ELR (cell line): ENCODE measurements at regions not wholly inside any gene's neighbourhood (a gene's known extent, or its start where the extent isn't known, plus 50 kb on each side); places are given as distances from the start of the nearest gene placed in this dataset.
"Not testable (repeated sequence)": the region's sequence is repeated elsewhere in the genome, so short reads cannot be mapped to it uniquely, and the experiment has no call there.

Experiments used
- DNase-seq: peaks from one replicate; pipeline ENCODE4 v3.0.0-alpha.2; 2015; ENCODE audit warnings: low read depth

DNA sequence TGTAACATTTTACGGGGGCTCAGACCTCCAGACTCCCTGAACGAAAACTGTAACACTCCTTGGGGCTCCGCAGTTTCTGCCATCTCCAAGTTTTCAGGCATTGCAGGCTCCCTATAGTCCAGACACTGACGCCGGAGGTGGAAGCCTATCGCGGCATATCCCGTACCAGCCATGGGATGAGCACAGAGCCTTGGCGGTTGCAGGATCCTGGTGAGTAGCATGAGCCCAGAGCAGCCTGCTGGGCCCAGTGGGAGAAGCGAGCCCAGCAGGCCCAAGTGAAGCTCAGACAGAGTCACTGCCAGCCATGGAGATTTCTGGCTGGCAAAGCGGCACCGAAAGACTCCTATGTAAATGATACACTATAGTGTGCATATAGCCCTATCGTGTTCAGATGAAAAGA is 446.8 kb downstream of the COL11A1 start:
- DNase-seq = no peak

DNA sequence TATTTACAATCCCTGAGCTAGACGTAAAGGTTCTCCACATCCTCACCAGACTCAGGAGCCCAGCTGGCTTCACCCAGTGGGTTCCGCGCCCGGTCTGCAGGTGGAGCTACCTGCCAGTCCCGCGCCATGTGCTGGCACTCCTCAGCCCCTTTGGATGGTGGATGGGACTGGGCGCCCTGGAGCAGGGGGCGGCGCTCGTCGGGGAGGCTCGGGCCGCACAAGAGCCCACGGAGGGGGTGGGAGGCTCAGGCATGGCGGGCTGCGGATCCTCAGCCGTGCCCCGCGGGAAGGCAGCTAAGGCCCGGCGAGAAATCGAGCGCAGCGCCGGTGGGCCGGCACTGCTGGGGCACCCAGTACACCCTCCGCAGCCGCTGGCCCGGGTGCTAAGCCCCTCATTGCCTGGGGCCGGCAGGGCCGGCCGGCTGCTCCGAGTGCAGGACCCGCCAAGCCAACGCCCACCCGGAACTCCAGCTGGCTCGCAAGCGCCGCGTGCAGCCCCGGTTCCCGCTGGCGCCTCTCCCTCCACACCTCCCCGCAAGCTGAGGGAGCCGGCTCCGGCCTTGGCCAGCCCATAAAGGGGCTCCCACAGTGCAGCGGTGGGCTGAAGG is 448.3 kb downstream of the COL11A1 start:
- DNase-seq = not testable (repeated sequence)

DNA sequence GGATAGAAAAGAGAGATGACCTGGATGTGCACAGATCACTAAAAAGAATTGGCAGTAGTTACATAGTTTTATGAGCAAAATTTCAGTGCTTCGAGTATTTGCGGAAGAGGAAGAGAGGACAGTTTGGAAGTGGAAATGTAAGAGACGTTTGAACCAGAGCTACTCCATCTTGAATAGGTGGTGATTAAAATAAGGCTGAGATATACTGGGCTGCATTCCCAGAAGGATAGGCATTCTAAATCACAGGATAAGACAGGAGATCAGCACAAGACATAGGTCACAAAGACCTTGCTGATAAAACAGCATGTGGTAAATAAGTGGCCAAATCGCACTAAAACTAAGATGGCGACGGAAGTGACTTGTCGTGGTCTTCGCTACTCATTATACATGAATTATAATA is 453.3 kb downstream of the COL11A1 start:
- DNase-seq = no peak

DNA sequence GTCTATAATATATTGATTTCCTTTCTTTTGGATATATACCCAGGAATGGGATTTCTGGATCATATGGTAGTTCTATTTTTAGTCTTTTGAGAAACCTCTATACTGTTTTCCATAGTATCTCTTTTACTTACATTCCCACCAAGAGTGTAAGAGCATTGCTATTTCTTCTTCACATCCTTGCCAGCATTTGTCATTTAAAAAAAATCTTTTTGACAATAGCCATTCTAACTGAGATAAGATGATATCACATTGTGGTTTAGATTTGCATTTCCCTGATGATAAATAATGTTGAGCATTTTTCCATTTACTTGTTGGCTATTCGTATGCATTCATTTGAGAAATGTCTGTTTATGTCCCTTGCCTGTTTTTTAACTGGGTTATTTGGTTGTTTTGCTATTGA is 467.4 kb downstream of the COL11A1 start:
- peak; percentile 26 for DNase-seq

DNA sequence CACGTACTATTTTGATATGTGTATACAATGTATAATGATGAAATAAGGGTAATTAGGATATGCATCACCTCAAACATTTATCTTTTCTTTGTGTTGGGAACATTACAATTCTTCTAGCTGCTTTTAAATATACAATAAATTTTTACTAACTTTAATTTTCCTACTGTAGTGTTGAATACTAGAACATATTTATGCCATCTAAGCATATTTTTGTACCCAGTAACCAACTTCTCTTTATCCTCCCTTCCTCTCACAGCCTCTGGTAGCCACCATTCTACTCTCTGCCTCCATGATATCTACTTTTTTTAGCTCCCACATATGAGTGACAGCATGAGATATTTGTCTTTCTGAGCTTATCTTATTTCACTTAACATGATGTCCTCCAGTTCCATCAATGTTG is 468.0 kb downstream of the COL11A1 start:
- no peak for DNase-seq

DNA sequence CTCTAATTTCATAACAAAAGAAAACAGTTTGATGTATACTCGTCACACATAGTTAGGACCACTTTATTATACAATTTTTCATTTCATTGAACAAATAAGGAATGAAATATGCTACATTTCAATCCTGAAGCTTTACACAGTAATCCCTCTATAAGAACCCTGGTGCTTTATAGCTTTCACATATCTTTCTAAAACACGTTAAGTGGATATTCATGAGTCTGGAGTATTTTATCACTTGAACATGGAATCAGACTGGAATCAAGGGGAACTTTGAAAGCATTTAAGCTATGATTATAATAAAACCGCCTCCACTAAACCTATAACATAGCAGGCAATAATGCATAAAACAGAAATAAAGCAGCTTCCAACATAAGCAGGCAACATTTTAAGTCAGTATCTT is 476.6 kb downstream of the COL11A1 start:
- DNase-seq = no peak

DNA sequence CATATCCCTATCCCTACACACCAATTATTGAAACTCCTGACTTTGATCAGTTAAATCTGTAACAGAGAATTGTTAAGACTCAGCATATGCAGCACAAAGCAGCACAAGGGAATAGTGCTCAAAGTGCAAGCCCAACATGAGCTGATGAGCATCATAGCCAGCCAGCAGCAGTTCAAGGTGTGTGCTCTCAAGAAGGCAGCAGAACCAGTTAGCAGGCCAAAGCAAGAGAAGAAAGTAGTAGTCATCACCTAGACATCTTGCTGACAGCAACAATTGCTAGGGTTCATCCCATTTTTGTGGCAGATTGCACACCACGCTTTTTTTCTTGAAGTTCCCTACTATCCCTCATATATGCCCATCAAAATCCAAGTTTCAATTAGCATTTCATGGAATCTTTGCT is 478.3 kb downstream of the COL11A1 start:
- no peak for DNase-seq

DNA sequence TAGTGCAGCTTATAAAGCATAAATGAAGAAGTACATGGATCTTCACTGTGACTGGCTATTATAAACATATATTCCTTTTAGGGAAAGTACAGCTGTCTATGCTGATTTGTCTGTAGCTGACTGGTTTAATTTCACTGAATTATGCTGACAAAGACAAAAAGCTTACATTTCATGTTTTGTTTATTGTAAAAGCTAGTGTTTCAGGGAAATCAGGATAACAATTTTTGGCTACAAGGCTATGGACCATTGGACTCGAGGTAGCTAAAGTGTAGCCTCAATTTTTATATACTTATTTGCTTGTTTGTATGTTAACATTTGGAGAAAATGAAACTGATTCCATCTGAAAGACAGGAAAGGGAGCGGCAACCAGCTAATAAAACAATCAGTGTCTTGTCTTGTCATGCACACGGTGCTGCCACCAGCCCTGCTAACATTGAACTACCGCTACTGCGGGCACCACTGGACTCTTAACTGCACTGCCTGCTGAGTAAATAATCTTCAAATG is 480.2 kb downstream of the COL11A1 start:
- peak; percentile 5 for DNase-seq

DNA sequence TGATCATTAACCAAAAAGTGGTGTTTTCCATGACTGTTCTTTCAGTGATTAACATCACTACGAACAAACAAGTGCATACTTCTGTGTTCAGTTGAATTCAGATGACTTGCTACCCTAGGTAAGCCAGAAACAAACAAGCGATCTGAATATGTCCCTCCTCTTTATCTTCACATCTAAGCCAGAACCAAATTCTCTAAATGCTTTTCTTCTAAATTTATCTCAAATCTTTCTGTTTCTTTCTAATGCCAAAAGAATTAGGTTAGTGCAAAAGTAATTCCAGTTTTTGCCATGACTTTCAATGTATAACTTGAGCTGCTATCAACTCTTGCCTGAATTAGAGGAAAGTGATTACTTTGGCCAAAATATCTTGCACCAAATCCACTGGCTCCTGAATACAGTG is 481.2 kb downstream of the COL11A1 start:
- no peak for DNase-seq

DNA sequence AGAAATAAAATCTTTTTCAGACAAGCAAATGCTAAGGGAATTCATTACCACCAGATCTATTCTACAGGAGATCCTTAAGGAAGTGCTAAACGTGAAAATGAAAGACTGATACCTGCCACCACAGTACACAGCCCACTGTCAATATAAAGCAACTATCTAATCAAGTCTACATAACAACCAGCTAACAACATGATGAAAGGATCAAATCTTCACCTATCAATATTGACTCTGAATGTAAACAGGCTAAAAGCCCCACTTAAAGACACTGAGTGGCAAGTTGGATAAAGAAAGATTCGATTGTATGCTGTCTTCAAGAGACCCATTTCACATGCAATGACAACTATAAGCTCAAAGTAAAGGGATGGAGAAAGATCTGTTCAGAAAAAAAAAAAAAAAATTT is 492.4 kb downstream of the COL11A1 start:
- DNase-seq = no peak

DNA sequence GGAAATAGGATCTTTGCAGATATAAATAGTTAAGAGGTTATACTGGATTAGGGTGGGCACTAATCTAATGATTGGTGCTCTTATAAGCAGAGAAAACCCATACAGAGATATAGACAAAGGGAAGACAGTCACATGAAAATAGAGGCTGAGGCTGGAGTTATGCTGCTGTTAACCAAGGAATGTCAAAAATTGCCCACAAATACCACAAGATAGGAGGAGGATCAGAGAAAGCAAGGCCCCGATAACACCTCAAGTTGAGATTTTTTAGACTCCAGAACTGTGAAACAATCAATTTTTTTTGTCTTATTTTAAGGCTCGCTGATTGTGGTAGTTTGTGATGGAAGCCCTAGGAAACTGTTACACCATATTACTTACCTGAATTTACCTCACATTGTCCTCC is 513.2 kb downstream of the COL11A1 start:
- DNase-seq = no peak

DNA sequence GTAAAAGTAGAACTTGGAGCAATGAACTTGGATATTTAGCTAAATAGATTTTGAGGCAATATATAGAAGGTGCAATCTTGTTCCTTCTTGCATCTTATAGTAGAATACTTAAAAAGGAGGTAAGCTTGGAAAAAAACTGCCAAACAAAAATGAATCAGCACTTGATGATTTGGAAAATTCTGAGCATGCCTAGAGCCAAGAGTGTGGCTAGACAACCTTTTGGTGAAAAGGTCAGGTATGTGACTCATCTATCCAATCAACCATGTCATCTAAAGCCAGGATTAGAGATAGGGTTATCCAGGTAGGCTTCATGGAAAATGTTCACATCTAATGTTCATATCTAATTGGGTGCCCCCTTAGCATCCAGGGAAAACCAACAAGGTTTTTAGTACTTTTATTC is 515.0 kb downstream of the COL11A1 start:
- peak; percentile 40 for DNase-seq

DNA sequence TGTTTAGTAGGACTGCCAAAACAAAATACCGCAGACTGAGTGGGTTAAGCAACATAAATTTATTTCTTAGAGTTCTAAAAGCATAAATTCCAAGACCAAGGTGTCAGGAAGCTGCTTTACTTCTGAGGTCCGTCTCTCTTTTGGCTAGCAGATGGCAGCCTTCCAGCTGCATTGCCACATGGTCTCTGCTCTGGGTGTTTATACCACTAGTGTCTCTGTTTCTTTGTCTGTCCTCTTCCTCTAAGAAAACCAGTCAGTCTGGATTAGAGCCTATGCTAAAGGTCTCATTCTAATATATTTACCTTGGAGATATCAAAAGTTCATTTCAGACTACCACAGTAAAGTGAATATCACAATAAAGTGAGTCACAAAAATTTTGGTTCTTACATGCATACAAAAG is 519.8 kb downstream of the COL11A1 start:
- no peak for DNase-seq

DNA sequence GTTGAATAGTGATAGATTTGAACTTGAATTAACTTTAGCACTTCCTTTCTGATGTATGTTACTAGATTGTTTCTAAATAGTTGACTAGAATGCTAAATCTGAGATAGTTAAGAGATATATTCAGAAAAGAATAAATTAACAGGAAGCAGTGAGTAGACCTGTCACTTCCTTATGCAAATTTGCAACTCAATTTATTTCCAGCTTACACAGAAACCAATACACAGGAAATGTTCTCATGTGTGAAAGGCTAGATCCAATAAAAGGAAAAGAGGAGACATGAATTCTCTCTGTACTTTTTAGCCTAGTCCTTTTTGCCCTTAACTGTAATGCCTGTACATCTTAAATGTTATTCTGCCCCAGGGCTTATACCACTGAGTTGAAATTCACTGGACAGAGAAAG is 522.3 kb downstream of the COL11A1 start:
- DNase-seq = no peak

DNA sequence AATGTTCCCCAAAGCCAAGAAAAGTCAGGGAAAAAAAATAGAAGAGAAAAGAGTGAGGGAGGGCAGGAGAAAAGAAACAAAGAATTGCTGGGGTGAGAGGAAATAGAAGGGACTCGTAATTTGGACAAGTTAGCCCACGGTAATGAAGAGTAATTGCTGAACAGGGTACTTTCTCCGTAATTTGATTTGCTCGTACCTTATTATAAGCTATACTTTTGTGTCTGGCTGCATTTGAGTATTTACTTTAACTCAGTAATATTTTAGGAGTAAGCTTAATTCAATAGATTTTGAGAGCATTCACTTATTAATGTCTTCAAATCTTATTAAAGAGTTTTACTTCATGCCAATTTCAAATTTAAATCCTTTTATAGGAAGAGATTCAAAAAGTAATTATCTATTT is 527.5 kb downstream of the COL11A1 start:
- DNase-seq = no peak

DNA sequence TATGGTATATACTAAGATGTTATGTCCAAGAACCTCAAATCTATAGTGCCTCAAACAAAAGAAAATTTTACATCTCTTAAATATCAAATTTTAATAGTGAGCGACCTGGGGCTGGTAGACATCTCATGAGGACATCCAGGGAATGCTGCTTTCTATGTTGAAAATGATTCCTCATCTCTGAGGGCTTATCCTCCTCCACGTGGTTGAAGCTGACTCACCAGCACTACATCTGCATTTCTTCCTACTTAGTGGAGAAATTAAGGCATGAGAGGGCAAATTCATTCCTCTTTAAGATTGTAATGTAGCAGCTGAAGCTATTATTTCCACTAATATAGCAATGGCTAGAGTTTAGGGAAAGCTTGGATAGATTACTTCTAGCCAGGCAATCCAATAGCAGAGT is 529.5 kb downstream of the COL11A1 start:
- peak; percentile 49 for DNase-seq

DNA sequence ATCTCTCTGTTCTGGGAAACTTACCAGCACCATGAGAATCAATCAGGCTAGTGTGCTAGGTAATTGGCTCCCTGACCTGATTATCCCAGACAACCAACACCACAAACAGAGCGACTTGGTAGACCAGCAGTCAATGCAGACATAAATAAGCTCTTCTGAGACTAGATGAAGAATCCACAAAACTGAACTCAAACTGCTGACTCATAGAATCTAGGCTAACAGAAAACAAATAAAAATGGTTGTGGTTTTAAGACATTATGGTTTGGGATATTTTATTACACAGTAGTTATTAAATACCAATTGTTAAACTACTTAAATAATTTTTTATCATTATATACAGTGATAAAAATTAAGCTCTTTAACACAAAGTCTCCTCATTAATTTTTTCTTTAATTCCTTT is 535.7 kb downstream of the COL11A1 start:
- no peak for DNase-seq

DNA sequence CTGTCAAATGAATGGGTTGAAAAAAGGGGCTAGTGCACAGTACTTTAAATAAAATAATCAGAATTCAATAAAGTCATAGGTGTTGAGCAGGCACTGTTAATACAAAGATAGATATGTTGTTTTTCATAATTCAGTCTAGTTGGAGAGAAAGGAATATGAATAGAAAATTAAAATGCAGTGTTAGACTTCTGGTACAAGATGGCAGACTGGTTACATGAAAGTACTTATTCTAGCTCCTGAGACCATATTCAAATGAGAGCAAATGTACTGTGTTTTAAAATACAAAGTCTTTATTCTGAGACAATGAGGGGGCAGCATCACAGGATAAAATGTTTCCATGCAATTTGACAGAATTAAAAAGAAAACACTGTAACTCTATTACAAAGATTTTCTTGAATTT is 542.1 kb downstream of the COL11A1 start:
- DNase-seq = no peak

DNA sequence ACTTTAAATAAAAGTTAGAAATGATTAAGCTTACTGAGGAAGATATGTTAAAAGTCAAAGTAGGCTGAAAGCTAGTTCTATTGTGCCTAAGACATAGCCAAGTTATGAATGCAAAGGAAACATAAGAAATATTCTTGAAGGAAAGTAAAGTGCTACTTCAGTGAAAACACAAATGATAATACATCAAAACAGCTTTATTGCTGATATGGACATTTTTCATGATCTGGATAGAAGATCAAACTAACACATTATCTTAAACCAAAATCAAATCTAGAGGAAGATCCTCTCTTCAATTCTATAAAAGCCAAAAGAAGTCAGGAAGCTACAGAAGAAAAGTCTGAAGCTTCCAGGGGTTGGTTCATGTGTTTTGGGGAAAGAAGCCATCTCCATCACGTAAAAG is 545.9 kb downstream of the COL11A1 start:
- no peak for DNase-seq

DNA sequence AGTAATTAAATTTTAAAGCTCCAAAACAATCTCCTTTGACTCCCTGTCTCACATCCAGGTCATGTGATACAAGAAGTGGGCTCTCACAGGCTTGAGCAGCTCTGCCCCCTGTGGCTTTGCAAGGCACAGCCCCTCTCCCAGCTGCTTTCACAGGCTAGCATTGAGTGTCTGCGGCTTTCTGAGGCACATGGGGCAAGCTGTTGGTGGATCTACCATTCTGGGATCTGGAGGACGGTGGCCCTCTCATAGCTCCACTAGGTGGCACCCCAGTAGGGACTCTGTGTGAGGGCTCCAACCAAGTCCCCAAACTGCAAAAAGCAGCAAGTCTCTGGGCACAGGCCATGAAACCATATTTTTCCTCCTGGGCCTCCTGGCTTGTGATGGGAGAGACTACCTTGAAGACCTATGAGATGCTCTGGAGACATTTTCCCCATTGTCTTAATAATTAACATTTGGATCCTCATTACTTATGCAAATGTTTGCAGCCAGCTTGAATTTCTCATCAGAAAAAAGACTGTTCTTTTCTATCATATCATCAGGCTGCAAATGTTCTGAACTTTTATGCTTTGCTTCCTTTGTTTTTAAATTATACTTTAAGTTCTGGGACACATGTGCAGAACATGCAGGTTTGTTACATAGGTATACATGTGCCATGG is 554.1 kb upstream of the OLFM3 start:
- DNase-seq = peak; percentile 47

DNA sequence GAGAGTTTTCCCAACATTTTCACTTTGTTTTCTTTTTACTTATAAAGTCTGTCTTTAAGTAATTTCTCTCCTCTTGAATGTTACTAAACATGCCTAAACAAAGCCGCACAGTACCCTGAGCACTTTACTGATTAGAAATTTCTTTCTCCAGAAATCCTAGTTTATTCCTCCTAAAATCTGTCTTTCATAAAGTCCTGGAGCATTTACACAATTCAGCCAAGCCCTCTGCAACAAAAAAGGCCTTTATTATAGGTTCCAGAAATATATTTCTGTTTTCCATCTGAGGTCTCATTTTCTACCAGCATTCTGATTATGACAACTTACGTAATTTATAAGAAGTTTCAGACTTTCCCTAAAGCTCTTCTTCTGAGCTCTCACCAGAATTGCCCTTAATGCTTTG is 549.5 kb upstream of the OLFM3 start:
- no peak for DNase-seq

DNA sequence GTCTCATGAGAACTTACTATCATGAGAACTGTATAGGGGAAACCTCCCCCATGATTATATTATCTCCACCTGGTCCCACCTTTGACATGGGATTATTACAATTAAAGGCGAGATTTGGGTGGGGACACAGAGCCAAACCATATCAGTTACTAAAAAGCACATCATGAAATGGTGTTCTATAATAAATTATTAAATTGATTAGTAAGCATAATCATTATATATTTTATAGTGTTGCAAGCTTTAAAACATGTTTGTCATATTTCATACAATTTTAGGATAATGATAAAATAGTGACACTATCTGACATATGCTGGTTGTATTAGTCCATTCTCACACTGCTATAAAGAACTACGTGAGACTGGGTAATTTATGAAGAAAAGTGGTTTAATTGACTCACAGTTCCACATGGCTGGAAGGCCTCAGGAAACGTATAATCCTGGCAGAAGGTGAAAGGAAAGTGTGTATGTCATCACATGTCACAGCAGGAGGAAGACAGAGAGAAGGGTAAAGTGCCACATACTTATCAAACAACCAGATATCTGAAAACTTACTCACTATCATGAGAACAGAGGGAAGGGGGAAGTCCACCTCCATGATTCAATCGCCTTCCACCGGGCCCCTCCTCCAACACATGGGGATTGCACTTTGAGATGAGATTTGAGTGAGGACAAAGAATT is 539.2 kb upstream of the OLFM3 start:
- no peak for DNase-seq

DNA sequence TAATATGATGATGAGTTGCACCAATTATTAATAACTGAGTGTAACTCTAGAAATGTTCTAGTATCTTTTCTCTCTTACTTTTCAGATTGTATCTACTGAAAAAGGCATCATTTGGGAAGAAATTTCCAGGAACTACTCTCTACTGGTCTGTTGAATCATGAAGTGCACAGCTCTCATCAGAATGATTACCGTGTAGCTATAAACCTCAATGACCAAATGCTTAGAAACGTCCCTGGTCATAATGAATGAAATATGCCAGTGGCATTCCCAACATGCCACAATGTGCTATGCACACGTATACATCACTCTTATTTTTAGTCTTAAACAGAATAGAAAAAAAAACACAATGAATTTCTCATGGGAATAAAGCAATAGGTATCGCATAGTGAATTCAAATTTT is 534.3 kb upstream of the OLFM3 start:
- peak; percentile 72 for DNase-seq

DNA sequence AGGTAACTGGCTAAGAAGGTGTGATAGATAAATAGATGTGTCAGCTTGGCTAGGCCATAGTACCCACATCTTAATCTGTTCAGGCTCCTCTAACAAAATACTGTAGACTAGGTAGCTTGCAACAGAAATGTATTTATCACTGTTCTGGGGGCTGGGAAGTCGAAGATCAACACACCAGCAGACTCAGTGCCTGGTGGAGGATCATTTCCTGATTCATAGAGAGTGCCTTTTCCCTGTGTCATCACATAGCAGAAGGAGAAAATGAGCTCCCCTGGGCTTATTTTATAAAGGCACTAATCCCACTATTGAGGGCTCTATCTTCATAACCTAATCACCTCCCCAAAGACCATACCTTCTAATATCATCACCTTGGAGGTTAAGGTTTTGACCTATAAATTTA is 532.7 kb upstream of the OLFM3 start:
- peak; percentile 71 for DNase-seq
